MM.1S (cell line): ENCODE measurements at regions not wholly inside any gene's neighbourhood (a gene's known extent, or its start where the extent isn't known, plus 50 kb on each side); places are given as distances from the start of the nearest gene placed in this dataset.

Experiments
- EZH2 ChIP-seq: fragments of 300-600 bp; sonication (generic); optimal IDR thresholded peaks from 2 replicates; pipeline ENCODE3; 2017; ENCODE audit warnings: low read depth, mild to moderate bottlenecking, antibody characterized with exemption, low read length, mixed read lengths
- EZH2phosphoT487 ChIP-seq: fragments of 300-600 bp; sonication (generic); IDR thresholded peaks from 2 replicates; pipeline ENCODE4 v1.6.1; 2018; ENCODE audit warnings: antibody characterized with exemption, low read length
- TF ChIP-seq, protein P1 (sequence below): fragments of 300-600 bp; sonication (generic); IDR thresholded peaks from 2 replicates; pipeline ENCODE4 v1.5.1; 2016; ENCODE audit warnings: antibody characterized with exemption, low read length, mixed read lengths

DNA sequence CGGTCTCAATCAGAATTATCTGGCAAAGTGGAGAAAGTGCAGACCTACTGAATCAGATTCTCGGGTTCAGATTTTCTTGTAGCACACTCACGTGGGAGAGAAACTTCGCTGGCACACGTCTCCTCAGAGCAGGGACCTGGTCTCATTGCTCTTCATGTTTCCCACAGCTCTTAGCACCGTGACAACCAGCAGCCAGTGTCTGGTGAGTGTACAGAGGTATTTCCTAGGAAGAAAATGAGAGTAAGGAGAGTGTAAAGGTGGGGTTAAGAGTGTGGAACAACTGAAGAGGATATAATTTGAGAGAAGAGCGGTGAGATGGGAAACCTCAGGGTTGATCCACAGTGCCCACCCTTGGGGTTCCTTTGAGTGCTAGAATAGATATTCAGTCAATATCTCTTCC is 89.2 kb downstream of the ARF6 start:
- TF ChIP-seq, protein P1, sequence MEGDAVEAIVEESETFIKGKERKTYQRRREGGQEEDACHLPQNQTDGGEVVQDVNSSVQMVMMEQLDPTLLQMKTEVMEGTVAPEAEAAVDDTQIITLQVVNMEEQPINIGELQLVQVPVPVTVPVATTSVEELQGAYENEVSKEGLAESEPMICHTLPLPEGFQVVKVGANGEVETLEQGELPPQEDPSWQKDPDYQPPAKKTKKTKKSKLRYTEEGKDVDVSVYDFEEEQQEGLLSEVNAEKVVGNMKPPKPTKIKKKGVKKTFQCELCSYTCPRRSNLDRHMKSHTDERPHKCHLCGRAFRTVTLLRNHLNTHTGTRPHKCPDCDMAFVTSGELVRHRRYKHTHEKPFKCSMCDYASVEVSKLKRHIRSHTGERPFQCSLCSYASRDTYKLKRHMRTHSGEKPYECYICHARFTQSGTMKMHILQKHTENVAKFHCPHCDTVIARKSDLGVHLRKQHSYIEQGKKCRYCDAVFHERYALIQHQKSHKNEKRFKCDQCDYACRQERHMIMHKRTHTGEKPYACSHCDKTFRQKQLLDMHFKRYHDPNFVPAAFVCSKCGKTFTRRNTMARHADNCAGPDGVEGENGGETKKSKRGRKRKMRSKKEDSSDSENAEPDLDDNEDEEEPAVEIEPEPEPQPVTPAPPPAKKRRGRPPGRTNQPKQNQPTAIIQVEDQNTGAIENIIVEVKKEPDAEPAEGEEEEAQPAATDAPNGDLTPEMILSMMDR = no peak
- TF ChIP-seq EZH2phosphoT487 = no peak
- TF ChIP-seq EZH2 = no peak
